Suprapubic skin (tissue), 4 donors: ENCODE measurements at regions not wholly inside any gene's neighbourhood (a gene's known extent, or its start where the extent isn't known, plus 50 kb on each side); places are given as distances from the start of the nearest gene placed in this dataset.

ENCODE experiments used
- EP300 ChIP-seq: sonication (generic); formaldehyde crosslinking; IDR thresholded peaks from one replicate; pipeline ENCODE4 v1.6.1; 2017; ENCODE audit warnings: antibody characterized with exemption
- POLR2A ChIP-seq, 2 donors: fragments of 450-650 bp; IDR thresholded peaks; one replicate each; pipeline ENCODE4 v1.6.1; 2017; ENCODE audit warnings: antibody characterized with exemption in 2 of 2, mild to moderate bottlenecking in 2 of 2, moderate library complexity in 2 of 2
- POLR2AphosphoS5 ChIP-seq, 3 donors: sonication (generic); formaldehyde crosslinking; IDR thresholded peaks; one replicate each; pipeline ENCODE4 v1.6.1; 2017; ENCODE audit warnings: antibody characterized with exemption in 3 of 3
- TF ChIP-seq, protein P1 (sequence below), 2 donors: fragments of 200-600 bp in 1 of 2; fragments of 450-650 bp in 1 of 2; sonication (generic) in 1 of 2; IDR thresholded peaks; one replicate each; pipeline ENCODE4 v1.5.1; 2016 to 2019; ENCODE audit warnings: antibody characterized with exemption in 2 of 2, mild to moderate bottlenecking in 1 of 2, moderate library complexity in 1 of 2

DNA sequence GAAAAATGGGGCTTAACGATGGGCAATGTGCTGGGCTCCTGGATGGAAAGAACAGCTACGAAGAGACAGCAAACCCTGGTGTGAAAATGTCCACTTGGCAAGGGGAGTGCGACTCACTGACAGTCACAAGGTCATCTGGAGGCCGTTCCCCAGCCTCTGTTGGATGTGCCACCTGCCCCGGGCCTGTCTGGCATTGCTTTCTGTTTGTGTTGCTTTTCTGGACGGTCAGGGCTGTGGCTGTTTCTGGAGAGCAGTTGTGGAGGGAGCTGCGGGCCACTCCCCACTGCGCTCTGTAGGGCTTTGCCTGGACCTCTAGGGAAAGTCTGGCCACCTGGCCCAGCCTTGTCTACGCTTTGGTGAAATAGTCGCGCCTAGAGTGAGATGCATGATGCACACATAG is 185.3 kb downstream of the IRX1 start:
- TF ChIP-seq EP300 (no peak), POLR2AphosphoS5 (IDR thresholded peaks at IDR 0.05) (no peak), POLR2A (IDR thresholded peaks at IDR 0.05) (no peak)
- TF ChIP-seq, protein P1, sequence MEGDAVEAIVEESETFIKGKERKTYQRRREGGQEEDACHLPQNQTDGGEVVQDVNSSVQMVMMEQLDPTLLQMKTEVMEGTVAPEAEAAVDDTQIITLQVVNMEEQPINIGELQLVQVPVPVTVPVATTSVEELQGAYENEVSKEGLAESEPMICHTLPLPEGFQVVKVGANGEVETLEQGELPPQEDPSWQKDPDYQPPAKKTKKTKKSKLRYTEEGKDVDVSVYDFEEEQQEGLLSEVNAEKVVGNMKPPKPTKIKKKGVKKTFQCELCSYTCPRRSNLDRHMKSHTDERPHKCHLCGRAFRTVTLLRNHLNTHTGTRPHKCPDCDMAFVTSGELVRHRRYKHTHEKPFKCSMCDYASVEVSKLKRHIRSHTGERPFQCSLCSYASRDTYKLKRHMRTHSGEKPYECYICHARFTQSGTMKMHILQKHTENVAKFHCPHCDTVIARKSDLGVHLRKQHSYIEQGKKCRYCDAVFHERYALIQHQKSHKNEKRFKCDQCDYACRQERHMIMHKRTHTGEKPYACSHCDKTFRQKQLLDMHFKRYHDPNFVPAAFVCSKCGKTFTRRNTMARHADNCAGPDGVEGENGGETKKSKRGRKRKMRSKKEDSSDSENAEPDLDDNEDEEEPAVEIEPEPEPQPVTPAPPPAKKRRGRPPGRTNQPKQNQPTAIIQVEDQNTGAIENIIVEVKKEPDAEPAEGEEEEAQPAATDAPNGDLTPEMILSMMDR (IDR thresholded peaks at IDR 0.05), result no peak
